HUES64 (cell line): ENCODE measurements at regions not wholly inside any gene's neighbourhood (a gene's known extent, or its start where the extent isn't known, plus 50 kb on each side); places are given as distances from the start of the nearest gene placed in this dataset.

ENCODE experiments used
- H3K27ac ChIP-seq: 2 replicates; pipeline ENCODE4 v1.7.0; 2013; ENCODE audit warnings: low read depth, low read length, inconsistent platforms
- H3K27me3 ChIP-seq: 2 replicates; pipeline ENCODE4 v1.6.1; 2013; ENCODE audit warnings: mild to moderate bottlenecking, low read length; ENCODE audit not compliant: insufficient read depth
- H3K36me3 ChIP-seq: 2 replicates; pipeline ENCODE4 v1.6.1; 2013; ENCODE audit warnings: mild to moderate bottlenecking, low read length; ENCODE audit not compliant: insufficient read depth
- H3K4me1 ChIP-seq: 2 replicates; pipeline ENCODE4 v1.6.1; 2013; ENCODE audit warnings: mild to moderate bottlenecking, low read length, moderate library complexity; ENCODE audit not compliant: insufficient read depth
- H3K4me3 ChIP-seq: 2 replicates; pipeline ENCODE4 v1.5.1; 2013; ENCODE audit warnings: mild to moderate bottlenecking, low read length, moderate library complexity
- H3K9ac ChIP-seq: 2 replicates; pipeline ENCODE4 v1.6.1; 2013; ENCODE audit warnings: mild to moderate bottlenecking, low read depth, low read length
- H3K9me3 ChIP-seq: 2 replicates; pipeline ENCODE4 v1.6.1; 2013; ENCODE audit warnings: low read depth, low read length; ENCODE audit not compliant: insufficient read depth
- WGBS: fragments of 150-250, 120-280 bp; methylation state at CpG from one replicate; pipeline ENCODE4 v1.1.7; 2013; ENCODE audit warnings: missing lambda C conversion rate; 5-methylcytosine and 5-hydroxymethylcytosine counted together

DNA sequence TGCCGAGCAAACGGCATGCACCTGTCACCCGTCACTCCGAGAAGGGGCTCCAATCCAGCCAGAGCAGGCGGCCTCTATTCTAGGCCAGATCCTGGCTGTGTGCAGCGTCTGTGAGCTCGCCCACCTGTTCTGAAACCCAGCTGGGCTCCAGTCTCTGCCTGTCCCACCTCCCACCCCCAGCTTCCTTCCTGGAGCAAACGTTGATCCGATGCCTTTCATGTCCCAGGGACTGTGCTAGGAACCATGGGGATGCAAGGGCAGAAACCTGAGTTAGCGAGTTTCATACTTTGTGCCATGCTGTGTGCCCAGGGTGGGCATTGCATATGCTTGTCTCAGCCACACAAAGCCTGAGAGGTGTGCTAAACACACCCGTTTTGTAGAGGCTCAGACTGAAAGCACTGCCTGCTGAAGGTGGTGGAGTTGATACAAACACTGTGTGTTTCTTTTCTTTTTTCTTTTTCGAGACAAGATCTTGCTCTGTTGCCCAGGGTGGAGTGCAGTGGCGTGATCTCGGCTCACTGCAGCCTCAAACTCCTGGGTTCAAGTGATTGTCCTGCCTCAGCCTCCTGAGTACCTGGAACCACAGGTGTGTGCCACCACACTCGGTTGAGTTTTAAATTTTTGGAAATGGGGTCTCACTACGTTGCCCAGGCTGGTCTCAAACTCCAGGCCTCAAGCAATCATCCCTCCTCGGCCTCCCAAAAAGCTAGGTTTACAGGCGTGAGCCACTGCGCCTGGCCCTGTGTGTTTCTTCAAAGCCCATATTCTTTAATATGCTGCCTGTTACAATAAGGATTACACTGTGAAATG lies 84.1 kb upstream of the MED13L start:
- Histone ChIP-seq H3K4me1 (peaks cover 15% of the 10 kb centered on the region), H3K27ac (no peak overlapping the region), H3K27me3 (no peaks in the 10 kb centered on the region), H3K9me3 (no peaks in the 10 kb centered on the region), H3K36me3 (no peaks in the 10 kb centered on the region), H3K9ac (no peak overlapping the region), H3K4me3 (no peak overlapping the region)
- 88% methylated on average over 19 of the region's 19 CpGs for WGBS

DNA sequence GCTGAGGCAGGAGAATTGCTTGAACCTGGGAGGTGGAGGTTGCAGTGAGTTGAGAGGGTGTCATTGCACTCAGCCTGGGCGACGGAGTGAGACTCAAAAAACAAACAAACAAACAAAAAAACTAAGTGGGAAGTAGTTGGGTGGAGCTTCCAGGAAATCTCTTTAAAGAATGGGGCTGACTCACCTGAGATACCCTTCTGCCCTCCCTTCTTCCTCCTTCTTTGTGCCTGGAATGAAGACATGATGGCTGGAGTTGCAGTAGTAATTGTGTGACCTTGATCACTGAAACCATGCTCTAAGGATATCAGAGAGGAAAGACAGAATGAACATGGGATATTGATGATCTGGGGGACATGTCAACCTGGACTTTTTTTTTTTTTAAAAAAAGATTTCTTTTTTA lies 87.6 kb upstream of the MED13L start:
- H3K4me3 ChIP-seq, result no peak overlapping the region
- no peaks in the 10 kb centered on the region for H3K27me3 ChIP-seq
- H3K36me3 ChIP-seq, result no peaks in the 10 kb centered on the region
- no peaks in the 10 kb centered on the region for H3K9me3 ChIP-seq
- H3K9ac ChIP-seq, result no peak overlapping the region
- no peak overlapping the region for H3K27ac ChIP-seq
- no peaks in the 10 kb centered on the region for H3K4me1 ChIP-seq
- WGBS, result no CpG with 5 or more reads among the region's 2 CpGs

DNA sequence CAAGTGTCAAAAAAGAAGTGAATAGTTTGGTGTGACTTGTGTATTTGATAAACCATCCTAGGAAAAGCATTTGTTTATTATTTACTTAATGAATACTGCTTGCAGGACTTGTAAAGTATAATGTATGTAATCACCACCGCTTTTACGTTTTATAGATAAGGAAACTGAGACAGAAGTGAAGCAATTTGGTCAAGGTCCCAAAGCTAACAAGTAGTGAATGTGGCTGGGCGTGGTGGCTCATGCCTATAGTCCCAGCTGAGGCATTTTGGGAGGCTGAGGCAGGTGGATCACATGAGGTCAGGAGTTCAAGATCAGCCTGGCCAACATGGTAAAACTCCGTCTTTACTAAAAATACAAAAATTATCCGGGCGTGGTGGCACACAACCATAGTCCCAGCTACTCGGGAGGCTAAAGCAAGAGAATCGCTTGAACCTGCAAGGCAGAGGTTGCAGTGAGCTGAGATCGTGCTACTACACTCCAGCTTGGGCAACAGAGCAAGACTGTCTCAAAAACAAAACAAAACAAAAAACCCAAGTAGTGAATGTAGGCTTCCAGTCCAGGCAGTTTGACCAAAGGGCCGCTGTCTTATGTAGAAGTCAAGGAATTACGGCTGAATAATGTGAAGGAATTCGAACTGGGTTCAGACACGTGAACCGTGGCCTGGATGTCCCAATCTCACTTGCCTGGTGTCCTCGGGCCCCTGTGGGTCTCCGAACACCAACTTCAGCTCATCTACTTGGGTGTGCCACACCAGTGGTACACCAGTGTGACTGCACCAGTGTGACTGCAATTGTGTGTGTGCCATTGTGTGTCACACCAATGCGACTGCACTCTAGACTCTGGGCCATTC lies 88.3 kb upstream of the MED13L start:
- H3K27ac ChIP-seq, result no peak overlapping the region
- H3K9ac ChIP-seq, result no peak overlapping the region
- H3K36me3 ChIP-seq, result no peaks in the 10 kb centered on the region
- WGBS, result 93% methylated on average over 17 of the region's 17 CpGs
- no peaks in the 10 kb centered on the region for H3K4me1 ChIP-seq
- H3K4me3 ChIP-seq, result no peak overlapping the region
- H3K9me3 ChIP-seq, result no peaks in the 10 kb centered on the region
- no peaks in the 10 kb centered on the region for H3K27me3 ChIP-seq

GRCh38 chr12:116366456-116366776 lies 88.9 kb upstream of the MED13L start:
- 89% methylated on average over 9 of the region's 9 CpGs for WGBS
- H3K4me3 ChIP-seq, result no peak overlapping the region

DNA sequence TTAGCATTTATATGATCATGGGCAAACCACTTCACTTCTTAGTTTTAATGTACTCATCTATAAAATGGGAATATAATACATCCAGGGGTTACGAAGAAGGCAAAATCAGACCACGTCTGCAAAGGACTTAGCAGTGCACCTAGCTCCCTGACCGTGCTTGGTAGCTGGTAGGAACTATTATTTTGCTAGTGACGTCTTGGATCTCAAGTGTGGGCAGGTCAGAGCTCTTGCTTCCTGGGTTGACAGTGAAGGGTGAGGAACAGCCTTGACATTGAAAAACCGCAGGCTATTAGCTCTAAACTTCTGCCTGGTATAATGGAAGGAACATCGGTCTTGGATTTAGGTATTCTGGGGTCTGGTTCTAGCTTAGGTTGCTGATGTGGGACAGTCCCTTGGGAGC lies 89.3 kb upstream of the MED13L start:
- Histone ChIP-seq H3K4me3 (no peak overlapping the region), H3K36me3 (no peaks in the 10 kb centered on the region), H3K9ac (no peak overlapping the region), H3K27ac (no peak overlapping the region), H3K4me1 (no peaks in the 10 kb centered on the region), H3K27me3 (no peaks in the 10 kb centered on the region), H3K9me3 (no peaks in the 10 kb centered on the region)
- 83% methylated on average over 6 of the region's 6 CpGs for WGBS

More at GRCh38 chr12:116366456-116366776, 88.9 kb upstream of the MED13L start:
- no peaks in the 10 kb centered on the region for H3K27me3 ChIP-seq
- H3K9ac ChIP-seq, result no peak overlapping the region
- H3K4me1 ChIP-seq, result no peaks in the 10 kb centered on the region
- H3K9me3 ChIP-seq, result no peaks in the 10 kb centered on the region
- no peaks in the 10 kb centered on the region for H3K36me3 ChIP-seq
- no peak overlapping the region for H3K27ac ChIP-seq

DNA sequence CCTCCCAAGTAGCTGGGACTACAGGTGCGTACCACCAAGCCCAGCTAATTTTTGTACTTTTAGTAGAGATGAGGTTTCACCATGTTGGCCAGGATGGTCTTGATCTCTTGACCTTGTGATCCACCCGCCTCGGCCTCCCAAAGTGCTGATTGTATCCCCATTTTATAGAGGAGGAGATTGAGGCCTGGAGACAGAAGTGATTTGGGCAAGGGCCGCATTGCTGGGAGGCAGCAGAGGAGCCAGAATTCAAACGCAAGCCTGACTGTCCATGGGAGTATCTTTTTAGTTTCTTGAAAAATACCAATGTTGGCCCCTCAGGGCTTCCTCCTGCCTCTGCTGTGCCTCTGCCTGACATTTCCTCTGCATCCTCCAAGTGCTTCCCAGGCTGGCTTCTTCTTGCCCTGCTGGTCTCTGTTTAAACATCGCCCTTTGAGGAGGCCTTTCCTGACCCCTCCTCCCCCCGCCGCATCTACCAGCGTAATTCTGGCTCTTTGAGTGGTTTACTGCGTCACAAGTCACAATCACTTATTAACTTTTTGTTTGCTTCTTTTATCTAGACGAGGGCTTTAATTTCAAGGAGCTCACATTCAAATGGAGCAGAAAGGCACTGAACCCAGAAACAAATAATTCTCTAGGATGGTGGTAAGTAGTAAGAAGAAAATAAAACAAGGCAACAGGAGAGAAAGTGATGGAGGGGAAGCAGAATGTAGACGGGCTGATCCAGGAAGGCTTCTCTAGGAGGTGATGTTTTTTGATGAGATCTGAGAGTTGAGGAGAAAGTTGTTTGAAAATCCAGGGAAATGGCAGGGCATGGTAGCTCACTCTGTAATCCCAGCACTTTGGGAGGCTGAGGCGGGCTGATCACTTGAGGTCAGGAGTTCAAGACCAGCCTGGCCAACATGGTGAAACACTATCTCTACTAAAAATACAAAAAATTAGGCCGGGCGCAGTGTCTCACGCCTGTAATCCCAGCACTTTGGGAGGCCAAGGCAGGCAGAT lies 91.0 kb upstream of the MED13L start:
- Histone ChIP-seq H3K36me3 (no peaks in the 10 kb centered on the region), H3K9ac (no peak overlapping the region), H3K27ac (no peak overlapping the region), H3K4me1 (no peaks in the 10 kb centered on the region), H3K4me3 (no peak overlapping the region), H3K27me3 (no peaks in the 10 kb centered on the region), H3K9me3 (no peaks in the 10 kb centered on the region)
- 84% methylated on average over 16 of the region's 16 CpGs for WGBS

- H3K9ac ChIP-seq, result no peak overlapping the region
- no peaks in the 10 kb centered on the region for H3K4me1 ChIP-seq
- no peaks in the 10 kb centered on the region for H3K9me3 ChIP-seq
- 88% methylated on average over 4 of the region's 4 CpGs for WGBS
- no peaks in the 10 kb centered on the region for H3K36me3 ChIP-seq
- no peak overlapping the region for H3K4me3 ChIP-seq
- no peaks in the 10 kb centered on the region for H3K27me3 ChIP-seq
- H3K27ac ChIP-seq, result no peak overlapping the region
Measured at GRCh38 chr12:116370004-116370404, 92.5 kb upstream of the MED13L start.

GRCh38 chr12:116370886-116371580 lies 93.5 kb upstream of the MED13L start:
- Histone ChIP-seq H3K4me1 (0 out of 2 replicates have a peak, but pooled peaks cover 1% of the 10 kb centered on the region), H3K27ac (no peak overlapping the region), H3K9me3 (no peaks in the 10 kb centered on the region), H3K36me3 (no peaks in the 10 kb centered on the region), H3K9ac (no peak overlapping the region), H3K4me3 (no peak overlapping the region), H3K27me3 (no peaks in the 10 kb centered on the region)
- WGBS, result 91% methylated on average over 21 of the region's 21 CpGs

- no peak overlapping the region for H3K4me3 ChIP-seq
- no peaks in the 10 kb centered on the region for H3K9me3 ChIP-seq
- no peaks in the 10 kb centered on the region for H3K36me3 ChIP-seq
- no peaks in the 10 kb centered on the region for H3K27me3 ChIP-seq
- H3K4me1 ChIP-seq, result peaks cover 10% of the 10 kb centered on the region
- no peak overlapping the region for H3K27ac ChIP-seq
- 84% methylated on average over 6 of the region's 6 CpGs for WGBS
- no peak overlapping the region for H3K9ac ChIP-seq
Measured at GRCh38 chr12:116372815-116373214, 95.3 kb upstream of the MED13L start.

GRCh38 chr12:116373572-116374206 lies 96.2 kb upstream of the MED13L start:
- no peaks in the 10 kb centered on the region for H3K36me3 ChIP-seq
- 86% methylated on average over 12 of the region's 12 CpGs for WGBS
- no peaks in the 10 kb centered on the region for H3K27me3 ChIP-seq
- peaks cover 10% of the 10 kb centered on the region for H3K4me1 ChIP-seq
- H3K27ac ChIP-seq, result no peak overlapping the region
- no peaks in the 10 kb centered on the region for H3K9me3 ChIP-seq
- H3K9ac ChIP-seq, result no peak overlapping the region
- no peak overlapping the region for H3K4me3 ChIP-seq
